IMR-90 (cell line): ENCODE measurements at regions not wholly inside any gene's neighbourhood (a gene's known extent, or its start where the extent isn't known, plus 50 kb on each side); places are given as distances from the start of the nearest gene placed in this dataset.

ENCODE experiments used
- BHLHE40 ChIP-seq: fragments of 150-350 bp; IDR thresholded peaks from 2 replicates; pipeline ENCODE4 v1.6.1; 2016; ENCODE audit warnings: mild to moderate bottlenecking, low read depth, low read length
- CEBPB ChIP-seq: IDR thresholded peaks from 2 replicates; pipeline ENCODE4 v1.6.1; 2012; ENCODE audit warnings: low read depth, low read length, improper control_type of control experiment
- CHD1 ChIP-seq: IDR thresholded peaks from 2 replicates; pipeline ENCODE4 v1.6.1; 2012; ENCODE audit warnings: low read depth, low read length, improper control_type of control experiment
- FOS ChIP-seq: fragments of 150-350 bp; IDR thresholded peaks from 2 replicates; pipeline ENCODE4 v1.6.1; 2016; ENCODE audit warnings: low read depth, low read length
- MXI1 ChIP-seq: IDR thresholded peaks from 2 replicates; pipeline ENCODE4 v1.6.1; 2012; ENCODE audit warnings: low read depth, mild to moderate bottlenecking, low read length, moderate library complexity, borderline replicate concordance
- POLR2A ChIP-seq: IDR thresholded peaks from 2 replicates; pipeline ENCODE4 v1.6.1; 2012; ENCODE audit warnings: mild to moderate bottlenecking, low read depth, low read length
- RAD21 ChIP-seq: IDR thresholded peaks from 2 replicates; pipeline ENCODE4 v1.6.1; 2012; ENCODE audit warnings: low read length, improper control_type of control experiment
- RCOR1 ChIP-seq: IDR thresholded peaks from 2 replicates; pipeline ENCODE4 v1.6.1; 2012; ENCODE audit warnings: mild to moderate bottlenecking, low read length, improper control_type of control experiment; ENCODE audit not compliant: insufficient replicate concordance
- SMC3 ChIP-seq: fragments of 150-350 bp; IDR thresholded peaks from 2 replicates; pipeline ENCODE4 v1.6.1; 2016; ENCODE audit warnings: low read depth, mild to moderate bottlenecking, antibody characterized with exemption, low read length, moderate library complexity
- TF ChIP-seq, protein P1 (sequence below): conservative IDR thresholded peaks from 2 replicates; pipeline ENCODE4 v1.5.1; 2012; ENCODE audit warnings: mild to moderate bottlenecking, low read depth, low read length, improper control_type of control experiment
- TF ChIP-seq, protein P2 (sequence below): fragments of 150-350 bp; IDR thresholded peaks from 2 replicates; pipeline ENCODE4 v1.6.1; 2017; ENCODE audit warnings: mild to moderate bottlenecking, antibody characterized with exemption, low read length, low read depth
- TF ChIP-seq, protein P3 (sequence below): fragments of 150-350 bp; IDR thresholded peaks from 2 replicates; pipeline ENCODE4 v1.6.1; 2016; ENCODE audit warnings: low read depth, mild to moderate bottlenecking, low read length, moderate library complexity, borderline replicate concordance

DNA sequence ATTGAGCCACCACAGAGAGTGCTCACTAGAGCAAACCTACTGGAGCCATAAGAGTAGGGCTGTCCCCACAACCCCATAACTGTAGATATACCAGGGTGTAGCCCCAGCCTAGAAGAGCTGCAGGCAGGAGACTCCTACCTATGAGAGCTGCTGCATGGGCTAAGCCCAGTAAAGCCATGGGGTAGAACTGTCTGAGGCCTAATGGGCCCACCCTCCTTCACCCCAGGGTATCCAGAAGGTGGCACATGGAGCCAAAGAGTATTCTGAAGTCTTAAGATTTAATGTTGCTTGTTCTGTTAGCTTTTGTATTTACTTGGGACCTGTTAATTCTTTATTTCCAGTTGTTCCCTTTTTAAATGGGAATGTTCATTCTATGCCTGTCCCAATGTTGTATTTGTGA lies 1193.7 kb upstream of the ADGRL2 start:
- TF ChIP-seq, protein P1, sequence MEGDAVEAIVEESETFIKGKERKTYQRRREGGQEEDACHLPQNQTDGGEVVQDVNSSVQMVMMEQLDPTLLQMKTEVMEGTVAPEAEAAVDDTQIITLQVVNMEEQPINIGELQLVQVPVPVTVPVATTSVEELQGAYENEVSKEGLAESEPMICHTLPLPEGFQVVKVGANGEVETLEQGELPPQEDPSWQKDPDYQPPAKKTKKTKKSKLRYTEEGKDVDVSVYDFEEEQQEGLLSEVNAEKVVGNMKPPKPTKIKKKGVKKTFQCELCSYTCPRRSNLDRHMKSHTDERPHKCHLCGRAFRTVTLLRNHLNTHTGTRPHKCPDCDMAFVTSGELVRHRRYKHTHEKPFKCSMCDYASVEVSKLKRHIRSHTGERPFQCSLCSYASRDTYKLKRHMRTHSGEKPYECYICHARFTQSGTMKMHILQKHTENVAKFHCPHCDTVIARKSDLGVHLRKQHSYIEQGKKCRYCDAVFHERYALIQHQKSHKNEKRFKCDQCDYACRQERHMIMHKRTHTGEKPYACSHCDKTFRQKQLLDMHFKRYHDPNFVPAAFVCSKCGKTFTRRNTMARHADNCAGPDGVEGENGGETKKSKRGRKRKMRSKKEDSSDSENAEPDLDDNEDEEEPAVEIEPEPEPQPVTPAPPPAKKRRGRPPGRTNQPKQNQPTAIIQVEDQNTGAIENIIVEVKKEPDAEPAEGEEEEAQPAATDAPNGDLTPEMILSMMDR: no peak
- TF ChIP-seq POLR2A: no peak
- no peak for TF ChIP-seq RAD21
- TF ChIP-seq, protein P2, sequence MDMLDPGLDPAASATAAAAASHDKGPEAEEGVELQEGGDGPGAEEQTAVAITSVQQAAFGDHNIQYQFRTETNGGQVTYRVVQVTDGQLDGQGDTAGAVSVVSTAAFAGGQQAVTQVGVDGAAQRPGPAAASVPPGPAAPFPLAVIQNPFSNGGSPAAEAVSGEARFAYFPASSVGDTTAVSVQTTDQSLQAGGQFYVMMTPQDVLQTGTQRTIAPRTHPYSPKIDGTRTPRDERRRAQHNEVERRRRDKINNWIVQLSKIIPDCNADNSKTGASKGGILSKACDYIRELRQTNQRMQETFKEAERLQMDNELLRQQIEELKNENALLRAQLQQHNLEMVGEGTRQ: no peak
- no peak for TF ChIP-seq CHD1
- no peak for TF ChIP-seq BHLHE40
- TF ChIP-seq CEBPB: no peak
- no peak for TF ChIP-seq RCOR1
- no peak for TF ChIP-seq MXI1
- TF ChIP-seq, protein P3, sequence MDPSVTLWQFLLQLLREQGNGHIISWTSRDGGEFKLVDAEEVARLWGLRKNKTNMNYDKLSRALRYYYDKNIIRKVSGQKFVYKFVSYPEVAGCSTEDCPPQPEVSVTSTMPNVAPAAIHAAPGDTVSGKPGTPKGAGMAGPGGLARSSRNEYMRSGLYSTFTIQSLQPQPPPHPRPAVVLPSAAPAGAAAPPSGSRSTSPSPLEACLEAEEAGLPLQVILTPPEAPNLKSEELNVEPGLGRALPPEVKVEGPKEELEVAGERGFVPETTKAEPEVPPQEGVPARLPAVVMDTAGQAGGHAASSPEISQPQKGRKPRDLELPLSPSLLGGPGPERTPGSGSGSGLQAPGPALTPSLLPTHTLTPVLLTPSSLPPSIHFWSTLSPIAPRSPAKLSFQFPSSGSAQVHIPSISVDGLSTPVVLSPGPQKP: no peak
- TF ChIP-seq FOS: no peak
- TF ChIP-seq SMC3: no peak
